HEK293T (cell line): ENCODE measurements at regions not wholly inside any gene's neighbourhood (a gene's known extent, or its start where the extent isn't known, plus 50 kb on each side); places are given as distances from the start of the nearest gene placed in this dataset.

Experiments used
- BHLHE40 ChIP-seq: fragments of 450-650 bp; IDR thresholded peaks from 2 replicates; pipeline ENCODE4 v1.6.1; 2016; ENCODE audit warnings: mild to moderate bottlenecking, moderate library complexity, borderline replicate concordance
- ELF4 ChIP-seq: fragments of 450-650 bp; IDR thresholded peaks from 2 replicates; pipeline ENCODE4 v1.6.1; 2017; ENCODE audit warnings: antibody characterized with exemption
- FOXA1 ChIP-seq: fragments of 450-650 bp; IDR thresholded peaks from 2 replicates; pipeline ENCODE4 v1.6.1; 2016; ENCODE audit warnings: mild to moderate bottlenecking
- FOXK2 ChIP-seq: fragments of 450-650 bp; IDR thresholded peaks from 2 replicates; pipeline ENCODE4 v1.6.1; 2016; ENCODE audit warnings: mild to moderate bottlenecking
- FOXM1 ChIP-seq: fragments of 450-650 bp; IDR thresholded peaks from 2 replicates; pipeline ENCODE4 v1.6.1; 2017; ENCODE audit warnings: mild to moderate bottlenecking, borderline replicate concordance
- NFRKB ChIP-seq: fragments of 450-650 bp; IDR thresholded peaks from 2 replicates; pipeline ENCODE4 v1.6.1; 2016; ENCODE audit warnings: mild to moderate bottlenecking, moderate library complexity
- SP1 ChIP-seq: fragments of 450-650 bp; IDR thresholded peaks from 2 replicates; pipeline ENCODE4 v1.6.1; 2017
- SUZ12 ChIP-seq: fragments of 450-650 bp; IDR thresholded peaks from 2 replicates; pipeline ENCODE4 v1.6.1; 2016; ENCODE audit warnings: mild to moderate bottlenecking
- TF ChIP-seq, protein P1 (sequence below): fragments of 450-650 bp; IDR thresholded peaks from 2 replicates; pipeline ENCODE4 v1.6.1; 2016

DNA sequence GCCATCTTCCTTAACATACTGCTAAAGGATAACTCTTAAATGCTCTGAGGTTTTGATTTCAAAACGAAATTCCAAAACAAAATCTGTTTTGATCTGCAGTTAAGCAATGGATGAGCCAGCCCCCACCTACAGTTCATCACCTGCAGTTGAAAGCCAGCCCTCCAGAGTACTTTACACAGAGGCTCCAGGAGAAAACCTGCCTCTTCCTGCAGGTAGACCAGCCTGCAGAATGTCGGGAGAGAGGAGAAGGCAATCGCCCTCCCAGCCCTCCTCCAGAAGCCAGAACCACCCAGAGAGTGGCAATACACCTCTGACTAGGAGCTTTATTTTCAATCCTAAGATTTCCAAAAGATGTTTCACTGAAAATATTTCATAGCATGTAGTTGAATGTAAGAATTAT, 798.1 kb downstream of the GATA3 start:
- TF ChIP-seq FOXM1: no peak
- TF ChIP-seq FOXA1: no peak
- no peak for TF ChIP-seq NFRKB
- no peak for TF ChIP-seq SUZ12
- TF ChIP-seq SP1: no peak
- TF ChIP-seq ELF4: no peak
- no peak for TF ChIP-seq BHLHE40
- no peak for TF ChIP-seq FOXK2
- TF ChIP-seq, protein P1, sequence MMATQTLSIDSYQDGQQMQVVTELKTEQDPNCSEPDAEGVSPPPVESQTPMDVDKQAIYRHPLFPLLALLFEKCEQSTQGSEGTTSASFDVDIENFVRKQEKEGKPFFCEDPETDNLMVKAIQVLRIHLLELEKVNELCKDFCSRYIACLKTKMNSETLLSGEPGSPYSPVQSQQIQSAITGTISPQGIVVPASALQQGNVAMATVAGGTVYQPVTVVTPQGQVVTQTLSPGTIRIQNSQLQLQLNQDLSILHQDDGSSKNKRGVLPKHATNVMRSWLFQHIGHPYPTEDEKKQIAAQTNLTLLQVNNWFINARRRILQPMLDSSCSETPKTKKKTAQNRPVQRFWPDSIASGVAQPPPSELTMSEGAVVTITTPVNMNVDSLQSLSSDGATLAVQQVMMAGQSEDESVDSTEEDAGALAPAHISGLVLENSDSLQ: no peak
